Esophagus squamous epithelium (tissue), 4 donors: ENCODE measurements at regions not wholly inside any gene's neighbourhood (a gene's known extent, or its start where the extent isn't known, plus 50 kb on each side); places are given as distances from the start of the nearest gene placed in this dataset.

Experiments used
- POLR2A ChIP-seq, 4 donors: fragments of 450-650 bp; IDR thresholded peaks; one replicate each; pipeline ENCODE4 v1.6.1; 2017; ENCODE audit warnings: antibody characterized with exemption in 4 of 4, mild to moderate bottlenecking in 4 of 4, moderate library complexity in 3 of 4
- TF ChIP-seq, protein P1 (sequence below), 6 experiments: fragments of 450-650 bp in 4 of 6; fragments of 200-600 bp in 2 of 6; sonication (generic) in 2 of 6; IDR thresholded peaks; one replicate each; pipeline ENCODE4 v1.5.1; 2016 to 2019; ENCODE audit warnings: antibody characterized with exemption in 6 of 6, mild to moderate bottlenecking in 4 of 6, moderate library complexity in 4 of 6

DNA sequence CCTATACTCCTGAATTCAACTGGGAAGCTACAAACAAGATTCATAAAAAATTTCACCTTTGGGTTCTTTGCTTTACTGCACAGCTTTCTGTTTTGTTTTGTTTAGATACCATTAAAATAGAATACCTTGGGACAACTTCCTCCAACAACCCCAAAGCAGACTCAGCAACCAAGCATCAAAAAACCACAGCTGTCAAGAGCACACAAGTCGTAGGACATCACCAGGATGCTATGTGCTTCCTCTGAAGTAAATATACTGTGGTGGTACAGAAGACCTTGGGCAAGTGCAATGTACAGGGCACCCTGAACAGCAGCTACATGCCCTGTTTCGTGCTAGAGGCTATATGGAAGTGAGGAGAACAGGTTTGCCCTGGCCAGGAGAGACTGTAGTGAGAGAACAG lies 359.3 kb downstream of the BCL11B start:
- TF ChIP-seq, protein P1, sequence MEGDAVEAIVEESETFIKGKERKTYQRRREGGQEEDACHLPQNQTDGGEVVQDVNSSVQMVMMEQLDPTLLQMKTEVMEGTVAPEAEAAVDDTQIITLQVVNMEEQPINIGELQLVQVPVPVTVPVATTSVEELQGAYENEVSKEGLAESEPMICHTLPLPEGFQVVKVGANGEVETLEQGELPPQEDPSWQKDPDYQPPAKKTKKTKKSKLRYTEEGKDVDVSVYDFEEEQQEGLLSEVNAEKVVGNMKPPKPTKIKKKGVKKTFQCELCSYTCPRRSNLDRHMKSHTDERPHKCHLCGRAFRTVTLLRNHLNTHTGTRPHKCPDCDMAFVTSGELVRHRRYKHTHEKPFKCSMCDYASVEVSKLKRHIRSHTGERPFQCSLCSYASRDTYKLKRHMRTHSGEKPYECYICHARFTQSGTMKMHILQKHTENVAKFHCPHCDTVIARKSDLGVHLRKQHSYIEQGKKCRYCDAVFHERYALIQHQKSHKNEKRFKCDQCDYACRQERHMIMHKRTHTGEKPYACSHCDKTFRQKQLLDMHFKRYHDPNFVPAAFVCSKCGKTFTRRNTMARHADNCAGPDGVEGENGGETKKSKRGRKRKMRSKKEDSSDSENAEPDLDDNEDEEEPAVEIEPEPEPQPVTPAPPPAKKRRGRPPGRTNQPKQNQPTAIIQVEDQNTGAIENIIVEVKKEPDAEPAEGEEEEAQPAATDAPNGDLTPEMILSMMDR (IDR thresholded peaks at IDR 0.05): no peak
- TF ChIP-seq POLR2A (IDR thresholded peaks at IDR 0.05): no peak
